ENCODE measurements at regions not wholly inside any gene's neighbourhood (a gene's known extent, or its start where the extent isn't known, plus 50 kb on each side); places are given as distances from the start of the nearest gene placed in this dataset.
"Not testable (repeated sequence)": the region's sequence is repeated elsewhere in the genome, so short reads cannot be mapped to it uniquely, and the experiment has no call there.

DNA sequence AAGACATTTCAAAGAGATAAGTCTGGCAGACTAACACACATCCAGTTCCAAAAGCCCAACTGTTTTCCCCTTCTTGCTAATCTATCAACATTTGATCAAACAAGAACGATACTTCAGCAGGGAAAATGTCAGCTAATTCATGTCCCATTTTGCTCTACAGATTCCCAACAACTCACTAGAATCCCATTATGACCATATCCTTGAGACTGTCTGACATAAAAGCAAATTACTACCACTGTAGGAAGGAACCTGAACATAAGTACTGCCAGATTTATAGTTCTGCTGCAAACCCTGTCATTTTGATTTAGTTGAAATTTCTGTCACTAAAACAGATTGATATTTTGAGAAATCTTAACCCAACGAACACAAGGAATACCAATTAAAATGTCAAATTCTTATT, 193.0 kb upstream of the REG3G start:
- Histone ChIP-seq H3K4me3 (ENCODE audit: low read depth, low read length) (no peak overlapping the region), H3K27ac (ENCODE audit: extremely low read depth, low read depth, low read length) (no peak overlapping the region), H3K4me1 (ENCODE audit: control insufficient read depth, insufficient read depth, low read length) (no peaks in the 10 kb centered on the region), H3K9me3 (ENCODE audit: control insufficient read depth, insufficient read depth, low read depth, low read length) (no peaks in the 10 kb centered on the region), H3K36me3 (ENCODE audit: control insufficient read depth in 2 of 2, insufficient read depth in 1 of 2, low read length in 2 of 2) (no peaks in the 10 kb centered on the region)
- ChIA-PET CTCF (no interaction called here), POLR2A (no interaction called here)
- no peak for TF ChIP-seq ZFHX2 (tag by site-specific recombination; conservative IDR thresholded peaks at IDR 0.05)
- no peak for TF ChIP-seq KLF9 (tag by site-specific recombination; IDR thresholded peaks at IDR 0.05; ENCODE audit: low read depth)
- no peak for TF ChIP-seq ZNF138 (tag by site-specific recombination; IDR thresholded peaks at IDR 0.05; ENCODE audit: borderline replicate concordance)

GRCh38 chr2:78839259-78839658, 186.2 kb upstream of the REG3G start:
- H3K27ac ChIP-seq (ENCODE audit: extremely low read depth, low read depth, low read length): no peak overlapping the region
- H3K9me3 ChIP-seq (ENCODE audit: control insufficient read depth, insufficient read depth, low read depth, low read length): no peaks in the 10 kb centered on the region
- no peak for TF ChIP-seq SETDB1 (IDR thresholded peaks at IDR 0.05; ENCODE audit: insufficient read length, low read length)
- no peak for TF ChIP-seq ZNF843 (tag by site-specific recombination; IDR thresholded peaks at IDR 0.05)
- no peak for TF ChIP-seq ZNF530 (tag by site-specific recombination; IDR thresholded peaks at IDR 0.05; ENCODE audit: low read depth)
- TF ChIP-seq ZNF155 (tag by site-specific recombination; IDR thresholded peaks at IDR 0.05): no peak
- no peak for TF ChIP-seq MEIS1 (CRISPR knock-in tag; IDR thresholded peaks at IDR 0.05; ENCODE audit: borderline replicate concordance)
- TF ChIP-seq, protein P1, sequence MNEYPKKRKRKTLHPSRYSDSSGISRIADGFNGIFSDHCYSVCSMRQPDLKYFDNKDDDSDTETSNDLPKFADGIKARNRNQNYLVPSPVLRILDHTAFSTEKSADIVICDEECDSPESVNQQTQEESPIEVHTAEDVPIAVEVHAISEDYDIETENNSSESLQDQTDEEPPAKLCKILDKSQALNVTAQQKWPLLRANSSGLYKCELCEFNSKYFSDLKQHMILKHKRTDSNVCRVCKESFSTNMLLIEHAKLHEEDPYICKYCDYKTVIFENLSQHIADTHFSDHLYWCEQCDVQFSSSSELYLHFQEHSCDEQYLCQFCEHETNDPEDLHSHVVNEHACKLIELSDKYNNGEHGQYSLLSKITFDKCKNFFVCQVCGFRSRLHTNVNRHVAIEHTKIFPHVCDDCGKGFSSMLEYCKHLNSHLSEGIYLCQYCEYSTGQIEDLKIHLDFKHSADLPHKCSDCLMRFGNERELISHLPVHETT (tag by site-specific recombination; IDR thresholded peaks at IDR 0.05): no peak
- no peak for TF ChIP-seq ZNF837 (tag by site-specific recombination; IDR thresholded peaks at IDR 0.05)
- TF ChIP-seq, protein P2, sequence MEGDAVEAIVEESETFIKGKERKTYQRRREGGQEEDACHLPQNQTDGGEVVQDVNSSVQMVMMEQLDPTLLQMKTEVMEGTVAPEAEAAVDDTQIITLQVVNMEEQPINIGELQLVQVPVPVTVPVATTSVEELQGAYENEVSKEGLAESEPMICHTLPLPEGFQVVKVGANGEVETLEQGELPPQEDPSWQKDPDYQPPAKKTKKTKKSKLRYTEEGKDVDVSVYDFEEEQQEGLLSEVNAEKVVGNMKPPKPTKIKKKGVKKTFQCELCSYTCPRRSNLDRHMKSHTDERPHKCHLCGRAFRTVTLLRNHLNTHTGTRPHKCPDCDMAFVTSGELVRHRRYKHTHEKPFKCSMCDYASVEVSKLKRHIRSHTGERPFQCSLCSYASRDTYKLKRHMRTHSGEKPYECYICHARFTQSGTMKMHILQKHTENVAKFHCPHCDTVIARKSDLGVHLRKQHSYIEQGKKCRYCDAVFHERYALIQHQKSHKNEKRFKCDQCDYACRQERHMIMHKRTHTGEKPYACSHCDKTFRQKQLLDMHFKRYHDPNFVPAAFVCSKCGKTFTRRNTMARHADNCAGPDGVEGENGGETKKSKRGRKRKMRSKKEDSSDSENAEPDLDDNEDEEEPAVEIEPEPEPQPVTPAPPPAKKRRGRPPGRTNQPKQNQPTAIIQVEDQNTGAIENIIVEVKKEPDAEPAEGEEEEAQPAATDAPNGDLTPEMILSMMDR (tag by site-specific recombination; IDR thresholded peaks at IDR 0.05): no peak
- TF ChIP-seq ZNF175 (tag by site-specific recombination; IDR thresholded peaks at IDR 0.05): no peak
- no peak for TF ChIP-seq KLF16 (tag by site-specific recombination; IDR thresholded peaks at IDR 0.05)
- TF ChIP-seq, protein P3, sequence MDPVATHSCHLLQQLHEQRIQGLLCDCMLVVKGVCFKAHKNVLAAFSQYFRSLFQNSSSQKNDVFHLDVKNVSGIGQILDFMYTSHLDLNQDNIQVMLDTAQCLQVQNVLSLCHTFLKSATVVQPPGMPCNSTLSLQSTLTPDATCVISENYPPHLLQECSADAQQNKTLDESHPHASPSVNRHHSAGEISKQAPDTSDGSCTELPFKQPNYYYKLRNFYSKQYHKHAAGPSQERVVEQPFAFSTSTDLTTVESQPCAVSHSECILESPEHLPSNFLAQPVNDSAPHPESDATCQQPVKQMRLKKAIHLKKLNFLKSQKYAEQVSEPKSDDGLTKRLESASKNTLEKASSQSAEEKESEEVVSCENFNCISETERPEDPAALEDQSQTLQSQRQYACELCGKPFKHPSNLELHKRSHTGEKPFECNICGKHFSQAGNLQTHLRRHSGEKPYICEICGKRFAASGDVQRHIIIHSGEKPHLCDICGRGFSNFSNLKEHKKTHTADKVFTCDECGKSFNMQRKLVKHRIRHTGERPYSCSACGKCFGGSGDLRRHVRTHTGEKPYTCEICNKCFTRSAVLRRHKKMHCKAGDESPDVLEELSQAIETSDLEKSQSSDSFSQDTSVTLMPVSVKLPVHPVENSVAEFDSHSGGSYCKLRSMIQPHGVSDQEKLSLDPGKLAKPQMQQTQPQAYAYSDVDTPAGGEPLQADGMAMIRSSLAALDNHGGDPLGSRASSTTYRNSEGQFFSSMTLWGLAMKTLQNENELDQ (tag by site-specific recombination; IDR thresholded peaks at IDR 0.05; ENCODE audit: low read depth): no peak
- TF ChIP-seq ZXDB (tag by site-specific recombination; IDR thresholded peaks at IDR 0.05): no peak
- no peak for TF ChIP-seq ZNF510 (tag by site-specific recombination; IDR thresholded peaks at IDR 0.05; ENCODE audit: insufficient replicate concordance)
- no peaks in the 10 kb centered on the region for H3K36me3 ChIP-seq (ENCODE audit: control insufficient read depth in 2 of 2, insufficient read depth in 1 of 2, low read length in 2 of 2)
- H3K4me3 ChIP-seq (ENCODE audit: low read depth, low read length): no peak overlapping the region
- POLR2A ChIA-PET: no interaction called here
- CTCF ChIA-PET: no interaction called here
- no peaks in the 10 kb centered on the region for H3K4me1 ChIP-seq (ENCODE audit: control insufficient read depth, insufficient read depth, low read length)

DNA sequence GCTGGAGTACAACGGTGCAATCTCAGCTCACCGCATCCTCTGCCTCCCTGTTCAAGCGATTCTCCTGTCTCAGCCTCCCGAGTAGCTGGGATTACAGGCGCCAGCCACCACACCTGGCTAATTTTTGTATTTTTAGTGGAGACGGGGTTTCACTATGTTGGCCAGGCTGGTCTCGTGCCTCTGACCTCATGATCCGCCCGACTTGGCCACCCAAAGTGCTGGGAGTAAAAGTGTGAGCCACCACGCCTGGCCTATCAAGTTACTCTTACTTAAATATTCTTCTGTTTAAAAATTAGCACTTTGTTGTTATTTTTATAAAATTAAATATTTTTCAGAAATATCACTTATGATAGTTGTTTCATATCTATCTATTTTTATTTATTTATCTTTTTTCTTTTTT, 185.2 kb upstream of the REG3G start:
- CTCF ChIA-PET; H3K9me3 ChIP-seq (ENCODE audit: control insufficient read depth, insufficient read depth, low read depth, low read length); POLR2A ChIA-PET; H3K4me1 ChIP-seq (ENCODE audit: control insufficient read depth, insufficient read depth, low read length); H3K36me3 ChIP-seq (ENCODE audit: control insufficient read depth in 2 of 2, insufficient read depth in 1 of 2, low read length in 2 of 2); H3K27ac ChIP-seq (ENCODE audit: extremely low read depth, low read depth, low read length); H3K4me3 ChIP-seq (ENCODE audit: low read depth, low read length): not testable (repeated sequence)

Data from HEK293 (cell line).